ENCODE measurements at regions not wholly inside any gene's neighbourhood (a gene's known extent, or its start where the extent isn't known, plus 50 kb on each side); places are given as distances from the start of the nearest gene placed in this dataset.

GRCh38 chr5:2840372-2840915 is 89.0 kb upstream of the IRX2 start:
- intact Hi-C loops (cut with DNase I): no loop called here
- ATAC-seq (no peak), DNase-seq (no peak)
- no peak for TF ChIP-seq CTCF (IDR thresholded peaks at IDR 0.05)
- 57 to 63% (median 58%) methylated on average over 10 of the region's 10 CpGs for WGBS, 3 donors
- no peak overlapping the region for H3K27ac ChIP-seq
- no peaks in the 10 kb centered on the region for H3K27me3 ChIP-seq (ENCODE audit: insufficient read depth in 3 of 3, low read length in 2 of 3)
- H3K9me3 ChIP-seq: no peaks in the 10 kb centered on the region
- H3K4me1 ChIP-seq: no peaks in the 10 kb centered on the region
- no peaks in the 10 kb centered on the region for H3K36me3 ChIP-seq (ENCODE audit: insufficient read depth in 1 of 2, low read depth in 1 of 2)
- no peak overlapping the region for H3K4me3 ChIP-seq

DNA sequence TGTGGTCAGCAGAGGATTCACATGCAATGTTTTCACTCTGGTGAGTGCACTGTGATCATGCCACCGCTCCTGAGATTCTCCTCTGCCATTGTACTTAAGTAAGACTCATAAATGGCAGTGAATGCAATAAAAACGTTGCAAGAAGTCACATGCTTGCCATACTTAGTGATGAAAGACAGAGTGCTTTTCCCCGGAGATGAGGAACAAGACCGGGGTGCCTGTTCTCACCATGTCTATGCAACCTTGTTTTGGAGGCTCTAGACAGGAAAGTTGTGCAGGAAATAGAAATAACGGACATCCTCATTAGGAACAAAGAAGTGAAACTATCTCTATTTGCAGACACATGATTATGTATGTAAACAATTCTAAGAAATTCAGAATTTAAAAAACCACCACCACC is 84.7 kb upstream of the IRX2 start:
- no peak overlapping the region for H3K27ac ChIP-seq
- no peak for TF ChIP-seq CTCF (IDR thresholded peaks at IDR 0.05)
- no peaks in the 10 kb centered on the region for H3K36me3 ChIP-seq (ENCODE audit: insufficient read depth in 1 of 2, low read depth in 1 of 2)
- H3K27me3 ChIP-seq (ENCODE audit: insufficient read depth in 3 of 3, low read length in 2 of 3): peaks cover 0 to 2% (median 0%) of the 10 kb centered on the region in 3 donors
- 60 to 74% (median 66%) methylated on average over 5 of the region's 5 CpGs for WGBS, 3 donors
- DNase-seq (no peak), ATAC-seq (no peak)
- no peak overlapping the region for H3K4me3 ChIP-seq
- no peaks in the 10 kb centered on the region for H3K4me1 ChIP-seq
- H3K9me3 ChIP-seq: no peaks in the 10 kb centered on the region
- intact Hi-C loops (cut with DNase I): no loop called here

DNA sequence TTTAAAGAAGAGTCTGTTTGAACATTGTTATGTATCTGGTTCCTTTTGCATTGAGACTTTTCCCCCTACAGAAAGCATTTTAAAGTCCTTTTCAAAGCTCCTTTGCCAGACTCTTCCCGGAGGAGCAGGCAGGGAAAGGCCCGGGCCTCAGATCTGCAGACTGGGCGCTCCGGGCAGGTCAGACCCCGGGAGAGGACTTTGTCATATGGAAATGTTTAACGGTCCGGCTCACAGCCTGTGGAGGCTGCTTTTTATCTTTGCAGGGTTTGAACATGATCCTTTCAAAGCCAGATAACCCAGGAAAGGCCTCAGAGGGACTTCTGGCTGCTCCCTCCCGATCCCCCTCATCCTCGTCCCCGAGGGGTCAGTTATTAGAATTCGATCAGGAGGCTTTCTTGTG is 82.1 kb upstream of the IRX2 start:
- TF ChIP-seq CTCF (IDR thresholded peaks at IDR 0.05): no peak
- Histone ChIP-seq H3K27me3 (ENCODE audit: insufficient read depth in 3 of 3, low read length in 2 of 3) (peaks cover 0 to 2% (median 0%) of the 10 kb centered on the region in 3 donors), H3K27ac (no peak overlapping the region), H3K36me3 (ENCODE audit: insufficient read depth in 1 of 2, low read depth in 1 of 2) (no peaks in the 10 kb centered on the region), H3K4me3 (no peak overlapping the region), H3K4me1 (no peaks in the 10 kb centered on the region), H3K9me3 (no peaks in the 10 kb centered on the region)
- ATAC-seq (no peak), DNase-seq (no peak)
- intact Hi-C loops (cut with DNase I): no loop called here
- WGBS, 3 donors: 30 to 33% (median 31%) methylated on average over 11 of the region's 11 CpGs

DNA sequence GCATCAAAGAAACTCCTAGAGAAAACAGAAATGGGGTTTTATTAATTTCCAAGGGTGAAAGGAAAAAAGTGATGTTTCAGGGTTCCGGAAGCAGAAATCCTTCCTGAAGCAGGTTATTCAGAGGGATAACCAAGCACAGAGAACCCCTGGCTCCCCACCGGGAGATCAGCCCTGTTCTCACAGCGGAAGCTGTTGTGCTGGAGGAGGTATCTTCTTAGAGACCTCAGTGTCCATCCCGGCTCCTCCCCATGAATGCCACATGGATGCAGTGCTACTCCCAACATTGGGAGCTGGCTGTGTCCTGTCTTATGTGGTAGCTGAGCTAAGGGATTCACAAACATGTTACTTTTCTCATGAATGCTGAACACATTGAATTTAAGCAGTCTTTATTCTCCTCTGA is 80.9 kb upstream of the IRX2 start:
- intact Hi-C loops (cut with DNase I): no loop called here
- WGBS, 3 donors: 63 to 64% (median 63%) methylated on average over 4 of the region's 4 CpGs
- DNase-seq (no peak), ATAC-seq (no peak)
- Histone ChIP-seq H3K4me3 (no peak overlapping the region), H3K4me1 (no peaks in the 10 kb centered on the region), H3K36me3 (ENCODE audit: insufficient read depth in 1 of 2, low read depth in 1 of 2) (no peaks in the 10 kb centered on the region), H3K27me3 (ENCODE audit: insufficient read depth in 3 of 3, low read length in 2 of 3) (peaks cover 0 to 2% (median 0%) of the 10 kb centered on the region in 3 donors), H3K27ac (no peak overlapping the region), H3K9me3 (no peaks in the 10 kb centered on the region)
- TF ChIP-seq CTCF (IDR thresholded peaks at IDR 0.05): no peak

DNA sequence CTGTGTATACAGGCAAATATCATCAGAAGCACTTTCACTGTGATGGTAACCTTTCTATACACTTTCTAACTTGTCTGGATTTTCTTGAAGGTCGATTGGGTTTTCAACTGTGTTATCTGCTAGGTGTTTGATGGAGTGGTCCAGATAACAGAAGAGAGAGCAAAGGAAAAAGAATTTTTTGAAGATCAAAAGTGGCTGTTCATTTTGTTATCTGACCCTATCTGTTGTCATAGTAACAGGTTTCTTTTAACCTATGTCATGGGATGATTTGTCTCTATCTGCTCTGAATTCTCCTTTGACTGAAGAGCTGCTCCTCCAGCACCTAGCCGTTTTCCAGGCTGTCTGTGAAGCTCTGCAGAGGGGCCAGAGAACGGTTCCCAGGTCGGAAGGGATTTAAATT is 77.8 kb upstream of the IRX2 start:
- H3K4me1 ChIP-seq: no peaks in the 10 kb centered on the region
- peaks cover 0 to 2% (median 0%) of the 10 kb centered on the region in 3 donors for H3K27me3 ChIP-seq (ENCODE audit: insufficient read depth in 3 of 3, low read length in 2 of 3)
- no peaks in the 10 kb centered on the region for H3K36me3 ChIP-seq (ENCODE audit: insufficient read depth in 1 of 2, low read depth in 1 of 2)
- peaks cover 10% of the 10 kb centered on the region for H3K9me3 ChIP-seq
- intact Hi-C loops (cut with DNase I): no loop called here
- DNase-seq (no peak), ATAC-seq (no peak)
- no peak for TF ChIP-seq CTCF (IDR thresholded peaks at IDR 0.05)
- no peak overlapping the region for H3K27ac ChIP-seq
- WGBS, 3 donors: 32 to 35% (median 32%) methylated on average over 4 of the region's 4 CpGs
- no peak overlapping the region for H3K4me3 ChIP-seq

Measured in psoas muscle (tissue), 7 donors.